ENCODE measurements at regions not wholly inside any gene's neighbourhood (a gene's known extent, or its start where the extent isn't known, plus 50 kb on each side); places are given as distances from the start of the nearest gene placed in this dataset.
A peak's percentile ranks its signal among the peaks of the same experiment; 100 is the strongest.

- peaks cover 24% of the 10 kb centered on the region for H3K9me3 Mint-ChIP-seq (ENCODE audit: unreplicated experiment)
- H3K36me3 Mint-ChIP-seq (ENCODE audit: unreplicated experiment): no peaks in the 10 kb centered on the region
- no peak for DNase-seq
- H3K4me3 Mint-ChIP-seq (ENCODE audit: unreplicated experiment): peak overlapping the region; percentile 57
- peaks cover 14% of the 10 kb centered on the region for H3K27me3 Mint-ChIP-seq (ENCODE audit: unreplicated experiment)
- H3K27ac Mint-ChIP-seq (ENCODE audit: unreplicated experiment): peak overlapping the region; percentile 91
- no peak for TF ChIP-seq CTCF (IDR thresholded peaks at IDR 0.05; ENCODE audit: partially characterized antibody, unreplicated experiment)
- peaks cover 52% of the 10 kb centered on the region for H3K4me1 Mint-ChIP-seq (ENCODE audit: low read depth, unreplicated experiment)
Observed at GRCh38 chr11:115625502-115625901, 121.3 kb upstream of the CADM1 start.

GRCh38 chr11:115624065-115624464, 119.8 kb upstream of the CADM1 start:
- peak overlapping the region; percentile 58 for H3K4me3 Mint-ChIP-seq (ENCODE audit: unreplicated experiment)
- H3K4me1 Mint-ChIP-seq (ENCODE audit: low read depth, unreplicated experiment): peaks cover 53% of the 10 kb centered on the region
- no peak for DNase-seq
- peaks cover 15% of the 10 kb centered on the region for H3K27me3 Mint-ChIP-seq (ENCODE audit: unreplicated experiment)
- H3K9me3 Mint-ChIP-seq (ENCODE audit: unreplicated experiment): peaks cover 24% of the 10 kb centered on the region
- H3K27ac Mint-ChIP-seq (ENCODE audit: unreplicated experiment): peak overlapping the region; percentile 90
- no peaks in the 10 kb centered on the region for H3K36me3 Mint-ChIP-seq (ENCODE audit: unreplicated experiment)
- no peak for TF ChIP-seq CTCF (IDR thresholded peaks at IDR 0.05; ENCODE audit: partially characterized antibody, unreplicated experiment)

GRCh38 chr11:115623021-115623451, 118.8 kb upstream of the CADM1 start:
- Mint-ChIP-seq H3K9me3 (ENCODE audit: unreplicated experiment) (peaks cover 23% of the 10 kb centered on the region), H3K27ac (ENCODE audit: unreplicated experiment) (peak overlapping the region; percentile 90), H3K4me1 (ENCODE audit: low read depth, unreplicated experiment) (peaks cover 55% of the 10 kb centered on the region), H3K4me3 (ENCODE audit: unreplicated experiment) (peak overlapping the region; percentile 70), H3K36me3 (ENCODE audit: unreplicated experiment) (no peaks in the 10 kb centered on the region), H3K27me3 (ENCODE audit: unreplicated experiment) (peaks cover 15% of the 10 kb centered on the region)
- no peak for TF ChIP-seq CTCF (IDR thresholded peaks at IDR 0.05; ENCODE audit: partially characterized antibody, unreplicated experiment)
- DNase-seq: peak; percentile 29

- H3K4me1 Mint-ChIP-seq (ENCODE audit: low read depth, unreplicated experiment): peaks cover 49% of the 10 kb centered on the region
- no peak overlapping the region for H3K27ac Mint-ChIP-seq (ENCODE audit: unreplicated experiment)
- peaks cover under 1% of the 10 kb centered on the region for H3K36me3 Mint-ChIP-seq (ENCODE audit: unreplicated experiment)
- H3K4me3 Mint-ChIP-seq (ENCODE audit: unreplicated experiment): no peak overlapping the region
- H3K27me3 Mint-ChIP-seq (ENCODE audit: unreplicated experiment): peaks cover 10% of the 10 kb centered on the region
- DNase-seq: no peak
- peaks cover 16% of the 10 kb centered on the region for H3K9me3 Mint-ChIP-seq (ENCODE audit: unreplicated experiment)
- no peak for TF ChIP-seq CTCF (IDR thresholded peaks at IDR 0.05; ENCODE audit: partially characterized antibody, unreplicated experiment)
Observed at GRCh38 chr11:115618428-115618827, 114.2 kb upstream of the CADM1 start.

GRCh38 chr11:115617767-115618166, 113.6 kb upstream of the CADM1 start:
- no peak for DNase-seq
- no peak overlapping the region for H3K4me3 Mint-ChIP-seq (ENCODE audit: unreplicated experiment)
- peaks cover 5% of the 10 kb centered on the region for H3K36me3 Mint-ChIP-seq (ENCODE audit: unreplicated experiment)
- H3K4me1 Mint-ChIP-seq (ENCODE audit: low read depth, unreplicated experiment): peaks cover 44% of the 10 kb centered on the region
- peaks cover 10% of the 10 kb centered on the region for H3K27me3 Mint-ChIP-seq (ENCODE audit: unreplicated experiment)
- no peak for TF ChIP-seq CTCF (IDR thresholded peaks at IDR 0.05; ENCODE audit: partially characterized antibody, unreplicated experiment)
- H3K27ac Mint-ChIP-seq (ENCODE audit: unreplicated experiment): peak overlapping the region; percentile 15
- peaks cover 11% of the 10 kb centered on the region for H3K9me3 Mint-ChIP-seq (ENCODE audit: unreplicated experiment)
